ENCODE measurements at regions not wholly inside any gene's neighbourhood (a gene's known extent, or its start where the extent isn't known, plus 50 kb on each side); places are given as distances from the start of the nearest gene placed in this dataset.

GRCh38 chr10:128871671-128872231 lies 595.3 kb upstream of the MGMT start:
- DNase-seq (ENCODE audit: low read depth in 2 of 2): no peak

GRCh38 chr10:128873411-128874054 lies 593.5 kb upstream of the MGMT start:
- no peak for DNase-seq (ENCODE audit: low read depth in 2 of 2)

GRCh38 chr10:128874331-128874730 lies 592.7 kb upstream of the MGMT start:
- DNase-seq (ENCODE audit: low read depth in 2 of 2): no peak

GRCh38 chr10:128875030-128875744 lies 591.9 kb upstream of the MGMT start:
- DNase-seq (ENCODE audit: low read depth in 2 of 2): no peak

- DNase-seq (ENCODE audit: low read depth in 2 of 2): no peak
These were observed 590.9 kb upstream of the MGMT start for GRCh38 chr10:128875956-128876736.

GRCh38 chr10:128877141-128877540 lies 589.9 kb upstream of the MGMT start:
- DNase-seq (ENCODE audit: low read depth in 2 of 2): no peak

- DNase-seq (ENCODE audit: low read depth in 2 of 2): no peak
These were observed 589.1 kb upstream of the MGMT start for GRCh38 chr10:128877936-128878335.

GRCh38 chr10:128879030-128879429 lies 588.0 kb upstream of the MGMT start:
- no peak for DNase-seq (ENCODE audit: low read depth in 2 of 2)

- no peak for DNase-seq (ENCODE audit: low read depth in 2 of 2)
These were observed 587.5 kb upstream of the MGMT start for GRCh38 chr10:128879441-128880140.

- no peak for DNase-seq (ENCODE audit: low read depth in 2 of 2)
These were observed 586.8 kb upstream of the MGMT start for GRCh38 chr10:128880159-128880725.

GRCh38 chr10:128881086-128881485 lies 586.0 kb upstream of the MGMT start:
- DNase-seq (ENCODE audit: low read depth in 2 of 2): no peak

GRCh38 chr10:128883231-128884032 lies 583.6 kb upstream of the MGMT start:
- DNase-seq (ENCODE audit: low read depth in 2 of 2): no peak

GRCh38 chr10:128884033-128884425 lies 583.0 kb upstream of the MGMT start:
- no peak for DNase-seq (ENCODE audit: low read depth in 2 of 2)

- no peak for DNase-seq (ENCODE audit: low read depth in 2 of 2)
These were observed 582.5 kb upstream of the MGMT start for GRCh38 chr10:128884496-128885072.

- no peak for DNase-seq (ENCODE audit: low read depth in 2 of 2)
These were observed 581.2 kb upstream of the MGMT start for GRCh38 chr10:128885573-128886555.

GRCh38 chr10:128887856-128888255 lies 579.2 kb upstream of the MGMT start:
- no peak for DNase-seq (ENCODE audit: low read depth in 2 of 2)

- no peak for DNase-seq (ENCODE audit: low read depth in 2 of 2)
These were observed 575.0 kb upstream of the MGMT start for GRCh38 chr10:128892005-128892404.

GRCh38 chr10:128894641-128895040 lies 572.4 kb upstream of the MGMT start:
- DNase-seq (ENCODE audit: low read depth in 2 of 2): no peak

- no peak for DNase-seq (ENCODE audit: low read depth in 2 of 2)
These were observed 571.6 kb upstream of the MGMT start for GRCh38 chr10:128895473-128895872.

Measured in stimulated activated CD4-positive, alpha-beta T cell treated with anti-CD3 and anti-CD28 coated beads, Interleukin-1b, Interleukin-23, amount 100 ng/mL, for 4 hours (primary cell).